ENCODE measurements at regions not wholly inside any gene's neighbourhood (a gene's known extent, or its start where the extent isn't known, plus 50 kb on each side); places are given as distances from the start of the nearest gene placed in this dataset.

DNA sequence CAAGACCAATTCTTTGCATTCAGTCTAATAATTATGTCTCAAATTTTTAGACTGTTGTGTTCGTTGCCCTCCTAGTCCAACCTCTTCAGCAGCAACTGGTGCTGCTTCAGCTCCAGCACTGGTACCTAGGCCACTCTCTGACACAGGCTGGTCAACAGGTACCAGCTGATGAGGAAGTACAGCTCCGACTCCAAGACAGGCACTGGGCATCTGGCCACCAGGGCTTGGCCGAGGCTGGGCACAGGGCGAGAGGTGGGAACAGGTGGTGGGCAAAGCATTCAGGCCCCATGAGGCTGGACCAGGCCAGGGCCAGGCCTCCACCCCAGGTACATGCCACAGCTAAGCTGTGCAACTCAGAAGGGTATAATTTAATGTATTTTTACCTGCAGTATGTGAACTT lies 151.5 kb upstream of the AGR3 start:
- no peak overlapping the region for H3K4me3 ChIP-seq
- ChIA-PET POLR2A (interaction anchor here (0.7 kb wide), 1 partner anchor 259 kb away, joined by 7 read pairs; no protein-coding TSS in a partner anchor), SMC1A (ENCODE audit: uncharacterized antibody, unreplicated experiment) (no interaction called here), CTCF (interaction anchor here (0.6 to 1.3 kb wide), 4 partner anchors 25 to 331 kb away, joined by 3 to 4 read pairs (median 3); no protein-coding TSS in a partner anchor), RAD21 (ENCODE audit: unreplicated experiment) (no interaction called here)
- H4K20me1 ChIP-seq (ENCODE audit: control insufficient read depth, insufficient read depth), result no peaks in the 10 kb centered on the region
- WGBS (ENCODE audit: insufficient coverage, insufficient replicate concordance, low lambda C conversion rate, missing lambda C conversion rate), result 77% methylated on average over 4 of the region's 4 CpGs
- intact Hi-C loops (cut with micrococcal nuclease; ENCODE audit: unreplicated experiment) (no loop called here), in situ Hi-C loops (cut with MboI) (no loop called here)
- no peaks in the 10 kb centered on the region for H3K4me1 ChIP-seq (ENCODE audit: control insufficient read depth, insufficient read depth, low read length)
- H2AFZ ChIP-seq (ENCODE audit: control insufficient read depth, low read depth, low read length), result no peak overlapping the region
- H3K27me3 ChIP-seq (replicated peaks in 1 of 2; ENCODE audit: control insufficient read depth in 2 of 2, insufficient read depth in 2 of 2, low read length in 1 of 2), result no peaks in the 10 kb centered on the region
- BruUV-seq (replicated peaks), result no TSS peak
- ATAC-seq, result no peak
- no peak for TF ChIP-seq MYB (IDR thresholded peaks at IDR 0.05; ENCODE audit: borderline replicate concordance, low read depth, low read length)
- H3K4me2 ChIP-seq (ENCODE audit: control insufficient read depth, insufficient read depth), result no peak overlapping the region
- H3K9ac ChIP-seq (ENCODE audit: control insufficient read depth, insufficient read depth, low read length), result no peak overlapping the region
- no peak for FAIRE-seq
- no peaks in the 10 kb centered on the region for H3K36me3 ChIP-seq (ENCODE audit: control insufficient read depth in 2 of 2, insufficient read depth in 2 of 2, low read length in 1 of 2)
- H3K9me3 ChIP-seq (replicated peaks; ENCODE audit: control insufficient read depth, insufficient read depth, low read length), result no peaks in the 10 kb centered on the region
- H3K79me2 ChIP-seq (ENCODE audit: control insufficient read depth, insufficient read depth, low read length), result no peaks in the 10 kb centered on the region
- DNase-seq (ENCODE audit: low read depth, low spot score), result no peak
- H3K27ac ChIP-seq (ENCODE audit: control insufficient read depth, insufficient read depth), result no peak overlapping the region

DNA sequence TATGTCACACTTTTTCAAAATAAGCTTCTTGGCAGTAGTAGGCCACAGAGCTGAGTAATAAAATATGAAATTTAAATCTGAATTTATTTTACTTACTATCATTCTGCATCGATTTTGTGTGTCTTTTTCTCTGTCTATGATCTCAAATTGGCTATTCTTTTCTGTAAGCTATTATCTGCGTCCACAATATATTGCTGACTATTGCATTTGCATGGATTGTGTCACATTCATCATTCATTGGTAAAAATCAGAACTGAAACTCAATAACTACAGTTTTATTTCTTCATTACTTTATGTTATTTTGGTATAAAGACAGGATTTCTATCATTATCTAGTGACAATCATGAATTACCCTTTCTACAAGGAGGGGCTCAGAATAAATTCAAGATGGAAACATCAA lies 154.8 kb upstream of the AGR3 start:
- DNase-seq (ENCODE audit: low read depth, low spot score) (no peak), FAIRE-seq (no peak), ATAC-seq (no peak)
- POLR2A ChIA-PET, result no interaction called here
- Histone ChIP-seq H3K27ac (ENCODE audit: control insufficient read depth, insufficient read depth) (no peak overlapping the region), H3K4me1 (ENCODE audit: control insufficient read depth, insufficient read depth, low read length) (no peaks in the 10 kb centered on the region), H3K9me3 (replicated peaks; ENCODE audit: control insufficient read depth, insufficient read depth, low read length) (no peaks in the 10 kb centered on the region), H3K4me2 (ENCODE audit: control insufficient read depth, insufficient read depth) (no peak overlapping the region), H3K79me2 (ENCODE audit: control insufficient read depth, insufficient read depth, low read length) (no peaks in the 10 kb centered on the region), H4K20me1 (ENCODE audit: control insufficient read depth, insufficient read depth) (no peaks in the 10 kb centered on the region), H2AFZ (ENCODE audit: control insufficient read depth, low read depth, low read length) (no peak overlapping the region), H3K9ac (ENCODE audit: control insufficient read depth, insufficient read depth, low read length) (no peak overlapping the region), H3K4me3 (no peak overlapping the region), H3K36me3 (ENCODE audit: control insufficient read depth in 2 of 2, insufficient read depth in 2 of 2, low read length in 1 of 2) (no peaks in the 10 kb centered on the region), H3K27me3 (replicated peaks in 1 of 2; ENCODE audit: control insufficient read depth in 2 of 2, insufficient read depth in 2 of 2, low read length in 1 of 2) (no peaks in the 10 kb centered on the region)
- BruUV-seq (replicated peaks), result no TSS peak
- intact Hi-C loops (cut with micrococcal nuclease; ENCODE audit: unreplicated experiment) (no loop called here), in situ Hi-C loops (cut with MboI) (no loop called here)
- RAD21 ChIA-PET (ENCODE audit: unreplicated experiment), result no interaction called here
- no peak for TF ChIP-seq EED (IDR thresholded peaks at IDR 0.05; ENCODE audit: low read depth)
- no peak for TF ChIP-seq MYB (IDR thresholded peaks at IDR 0.05; ENCODE audit: borderline replicate concordance, low read depth, low read length)
- no peak for TF ChIP-seq ZZZ3 (IDR thresholded peaks at IDR 0.05; ENCODE audit: control insufficient read depth, insufficient read length, low read depth)
- no peak for TF ChIP-seq RFX5 (IDR thresholded peaks at IDR 0.05; ENCODE audit: low read depth, low read length)
- no peak for TF ChIP-seq STAT1 (conservative IDR thresholded peaks at IDR 0.05)
- TF ChIP-seq, protein P1, sequence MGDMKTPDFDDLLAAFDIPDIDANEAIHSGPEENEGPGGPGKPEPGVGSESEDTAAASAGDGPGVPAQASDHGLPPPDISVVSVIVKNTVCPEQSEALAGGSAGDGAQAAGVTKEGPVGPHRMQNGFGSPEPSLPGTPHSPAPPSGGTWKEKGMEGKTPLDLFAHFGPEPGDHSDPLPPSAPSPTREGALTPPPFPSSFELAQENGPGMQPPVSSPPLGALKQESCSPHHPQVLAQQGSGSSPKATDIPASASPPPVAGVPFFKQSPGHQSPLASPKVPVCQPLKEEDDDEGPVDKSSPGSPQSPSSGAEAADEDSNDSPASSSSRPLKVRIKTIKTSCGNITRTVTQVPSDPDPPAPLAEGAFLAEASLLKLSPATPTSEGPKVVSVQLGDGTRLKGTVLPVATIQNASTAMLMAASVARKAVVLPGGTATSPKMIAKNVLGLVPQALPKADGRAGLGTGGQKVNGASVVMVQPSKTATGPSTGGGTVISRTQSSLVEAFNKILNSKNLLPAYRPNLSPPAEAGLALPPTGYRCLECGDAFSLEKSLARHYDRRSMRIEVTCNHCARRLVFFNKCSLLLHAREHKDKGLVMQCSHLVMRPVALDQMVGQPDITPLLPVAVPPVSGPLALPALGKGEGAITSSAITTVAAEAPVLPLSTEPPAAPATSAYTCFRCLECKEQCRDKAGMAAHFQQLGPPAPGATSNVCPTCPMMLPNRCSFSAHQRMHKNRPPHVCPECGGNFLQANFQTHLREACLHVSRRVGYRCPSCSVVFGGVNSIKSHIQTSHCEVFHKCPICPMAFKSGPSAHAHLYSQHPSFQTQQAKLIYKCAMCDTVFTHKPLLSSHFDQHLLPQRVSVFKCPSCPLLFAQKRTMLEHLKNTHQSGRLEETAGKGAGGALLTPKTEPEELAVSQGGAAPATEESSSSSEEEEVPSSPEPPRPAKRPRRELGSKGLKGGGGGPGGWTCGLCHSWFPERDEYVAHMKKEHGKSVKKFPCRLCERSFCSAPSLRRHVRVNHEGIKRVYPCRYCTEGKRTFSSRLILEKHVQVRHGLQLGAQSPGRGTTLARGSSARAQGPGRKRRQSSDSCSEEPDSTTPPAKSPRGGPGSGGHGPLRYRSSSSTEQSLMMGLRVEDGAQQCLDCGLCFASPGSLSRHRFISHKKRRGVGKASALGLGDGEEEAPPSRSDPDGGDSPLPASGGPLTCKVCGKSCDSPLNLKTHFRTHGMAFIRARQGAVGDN (IDR thresholded peaks at IDR 0.05), result no peak
- TF ChIP-seq, protein P2, sequence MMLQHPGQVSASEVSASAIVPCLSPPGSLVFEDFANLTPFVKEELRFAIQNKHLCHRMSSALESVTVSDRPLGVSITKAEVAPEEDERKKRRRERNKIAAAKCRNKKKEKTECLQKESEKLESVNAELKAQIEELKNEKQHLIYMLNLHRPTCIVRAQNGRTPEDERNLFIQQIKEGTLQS (IDR thresholded peaks at IDR 0.05; ENCODE audit: borderline replicate concordance, extremely low read depth, low read depth, low read length), result no peak
- TF ChIP-seq BHLHE40 (IDR thresholded peaks at IDR 0.05; ENCODE audit: borderline replicate concordance in 1 of 2, low read depth in 2 of 2, low read length in 1 of 2), result no peak
- TF ChIP-seq, protein P3, sequence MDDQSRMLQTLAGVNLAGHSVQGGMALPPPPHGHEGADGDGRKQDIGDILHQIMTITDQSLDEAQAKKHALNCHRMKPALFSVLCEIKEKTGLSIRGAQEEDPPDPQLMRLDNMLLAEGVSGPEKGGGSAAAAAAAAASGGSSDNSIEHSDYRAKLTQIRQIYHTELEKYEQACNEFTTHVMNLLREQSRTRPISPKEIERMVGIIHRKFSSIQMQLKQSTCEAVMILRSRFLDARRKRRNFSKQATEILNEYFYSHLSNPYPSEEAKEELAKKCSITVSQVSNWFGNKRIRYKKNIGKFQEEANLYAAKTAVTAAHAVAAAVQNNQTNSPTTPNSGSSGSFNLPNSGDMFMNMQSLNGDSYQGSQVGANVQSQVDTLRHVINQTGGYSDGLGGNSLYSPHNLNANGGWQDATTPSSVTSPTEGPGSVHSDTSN (IDR thresholded peaks at IDR 0.05; ENCODE audit: insufficient replicate concordance, low read depth, low read length), result no peak
- CTCF ChIA-PET, result no interaction called here
- SMC1A ChIA-PET (ENCODE audit: uncharacterized antibody, unreplicated experiment), result interaction anchor here (1.0 to 1.1 kb wide), 2 partner anchors 11 to 22 kb away, joined by 3 read pairs; no protein-coding TSS in a partner anchor
- WGBS (ENCODE audit: insufficient coverage, insufficient replicate concordance, low lambda C conversion rate, missing lambda C conversion rate), result 25% methylated on average over 2 of the region's 2 CpGs
